ENCODE measurements at regions not wholly inside any gene's neighbourhood (a gene's known extent, or its start where the extent isn't known, plus 50 kb on each side); places are given as distances from the start of the nearest gene placed in this dataset.

DNA sequence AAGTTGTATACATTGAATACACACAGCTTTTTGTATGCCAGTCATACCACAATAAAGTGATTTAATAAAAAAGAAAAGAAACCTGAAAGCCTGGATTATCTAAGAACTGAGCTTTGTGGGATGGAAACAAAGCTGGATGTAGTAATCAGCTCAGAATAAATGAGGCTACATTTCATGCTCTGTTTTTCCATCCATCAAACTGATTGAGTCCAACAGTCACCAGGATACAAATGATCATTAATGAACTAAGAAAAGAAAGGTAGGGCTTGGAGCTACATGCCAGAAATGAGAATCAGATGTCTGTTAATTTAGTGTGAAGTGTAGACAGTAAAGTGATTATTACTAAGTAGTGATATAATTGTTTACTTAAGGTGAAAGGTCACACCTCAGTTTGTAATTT, 109.8 kb upstream of the TARS1 start:
- ChIA-PET CTCF (no interaction called here), POLR2A (no interaction called here)
- ATAC-seq (no peak), FAIRE-seq (no peak), DNase-seq (ENCODE audit: low read depth in 1 of 2, low spot score in 1 of 2) (no peak)
- no peak overlapping the region for H3K4me3 ChIP-seq
- TF ChIP-seq ZC3H11A (IDR thresholded peaks at IDR 0.05) (no peak), KDM5A (IDR thresholded peaks at IDR 0.05) (no peak), JUNB (IDR thresholded peaks at IDR 0.05) (no peak), NFE2L2 (conservative IDR thresholded peaks at IDR 0.05; ENCODE audit: low read length) (no peak)
- H3K27ac ChIP-seq, result no peak overlapping the region
- no peaks in the 10 kb centered on the region for H3K4me1 ChIP-seq
- H3K4me2 ChIP-seq, result no peak overlapping the region
- H3K9me3 ChIP-seq, result no peaks in the 10 kb centered on the region

GRCh38 chr5:33332804-33333203, 108.0 kb upstream of the TARS1 start:
- WGBS (ENCODE audit: missing lambda C conversion rate), result 59% methylated on average over 2 of the region's 2 CpGs
- FAIRE-seq (no peak), ATAC-seq (no peak), DNase-seq (ENCODE audit: low read depth in 1 of 2, low spot score in 1 of 2) (no peak)
- Histone ChIP-seq H3K4me2 (no peak overlapping the region), H3K27ac (no peak overlapping the region), H3K9me3 (no peaks in the 10 kb centered on the region), H3K4me1 (no peaks in the 10 kb centered on the region), H3K4me3 (no peak overlapping the region)
- CTCF ChIA-PET, result no interaction called here
- TF ChIP-seq CTCF (IDR thresholded peaks at IDR 0.05) (no peak), KDM5A (IDR thresholded peaks at IDR 0.05) (no peak), HEYL (CRISPR knock-in tag; IDR thresholded peaks at IDR 0.05) (no peak), FOSB (CRISPR knock-in tag; IDR thresholded peaks at IDR 0.05) (no peak), HOXB5 (CRISPR knock-in tag; IDR thresholded peaks at IDR 0.05) (no peak), JUNB (IDR thresholded peaks at IDR 0.05) (no peak), MYC (IDR thresholded peaks at IDR 0.05; ENCODE audit: borderline replicate concordance, low read length) (no peak), POLR2AphosphoS2 (conservative IDR thresholded peaks at IDR 0.05; ENCODE audit: low read length) (no peak)
- TF ChIP-seq, protein P1, sequence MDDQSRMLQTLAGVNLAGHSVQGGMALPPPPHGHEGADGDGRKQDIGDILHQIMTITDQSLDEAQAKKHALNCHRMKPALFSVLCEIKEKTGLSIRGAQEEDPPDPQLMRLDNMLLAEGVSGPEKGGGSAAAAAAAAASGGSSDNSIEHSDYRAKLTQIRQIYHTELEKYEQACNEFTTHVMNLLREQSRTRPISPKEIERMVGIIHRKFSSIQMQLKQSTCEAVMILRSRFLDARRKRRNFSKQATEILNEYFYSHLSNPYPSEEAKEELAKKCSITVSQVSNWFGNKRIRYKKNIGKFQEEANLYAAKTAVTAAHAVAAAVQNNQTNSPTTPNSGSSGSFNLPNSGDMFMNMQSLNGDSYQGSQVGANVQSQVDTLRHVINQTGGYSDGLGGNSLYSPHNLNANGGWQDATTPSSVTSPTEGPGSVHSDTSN (IDR thresholded peaks at IDR 0.05), result no peak
- TF ChIP-seq, protein P2, sequence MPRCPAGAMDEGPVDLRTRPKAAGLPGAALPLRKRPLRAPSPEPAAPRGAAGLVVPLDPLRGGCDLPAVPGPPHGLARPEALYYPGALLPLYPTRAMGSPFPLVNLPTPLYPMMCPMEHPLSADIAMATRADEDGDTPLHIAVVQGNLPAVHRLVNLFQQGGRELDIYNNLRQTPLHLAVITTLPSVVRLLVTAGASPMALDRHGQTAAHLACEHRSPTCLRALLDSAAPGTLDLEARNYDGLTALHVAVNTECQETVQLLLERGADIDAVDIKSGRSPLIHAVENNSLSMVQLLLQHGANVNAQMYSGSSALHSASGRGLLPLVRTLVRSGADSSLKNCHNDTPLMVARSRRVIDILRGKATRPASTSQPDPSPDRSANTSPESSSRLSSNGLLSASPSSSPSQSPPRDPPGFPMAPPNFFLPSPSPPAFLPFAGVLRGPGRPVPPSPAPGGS (IDR thresholded peaks at IDR 0.05), result no peak
- TF ChIP-seq, protein P3, sequence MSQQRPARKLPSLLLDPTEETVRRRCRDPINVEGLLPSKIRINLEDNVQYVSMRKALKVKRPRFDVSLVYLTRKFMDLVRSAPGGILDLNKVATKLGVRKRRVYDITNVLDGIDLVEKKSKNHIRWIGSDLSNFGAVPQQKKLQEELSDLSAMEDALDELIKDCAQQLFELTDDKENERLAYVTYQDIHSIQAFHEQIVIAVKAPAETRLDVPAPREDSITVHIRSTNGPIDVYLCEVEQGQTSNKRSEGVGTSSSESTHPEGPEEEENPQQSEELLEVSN (IDR thresholded peaks at IDR 0.05; ENCODE audit: borderline replicate concordance, low read depth), result no peak
- POLR2A ChIA-PET, result no interaction called here

DNA sequence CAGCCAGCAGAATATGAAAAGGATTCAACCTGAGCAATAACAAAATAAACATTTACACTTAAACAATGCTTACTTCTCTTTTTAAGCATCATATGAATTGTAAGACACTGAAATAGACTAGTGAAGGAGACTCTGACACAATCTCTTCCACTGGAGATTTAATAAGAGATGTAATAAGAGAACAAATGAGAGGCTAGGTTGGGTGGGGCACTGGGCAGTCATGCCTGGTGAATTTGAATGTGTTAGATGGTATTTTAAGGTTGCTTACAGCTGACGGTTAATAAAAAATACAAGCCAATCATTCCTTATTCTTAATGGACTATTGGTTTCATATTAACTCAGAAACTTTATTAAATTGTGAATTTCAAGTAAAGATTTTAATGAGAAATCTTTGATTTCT, 105.9 kb upstream of the TARS1 start:
- H3K4me2 ChIP-seq, result no peak overlapping the region
- whole genome bisulfite sequencing (ENCODE audit: missing lambda C conversion rate), result 84% methylated on average over 1 of the region's 1 CpG
- no peak overlapping the region for H3K27ac ChIP-seq
- ChIA-PET CTCF (interaction anchor here (0.8 to 1.1 kb wide), 2 partner anchors 11 to 33 kb away, joined by 3 read pairs; no protein-coding TSS in a partner anchor), POLR2A (no interaction called here)
- TF ChIP-seq RFX5 (IDR thresholded peaks at IDR 0.05), result no peak
- no peak for TF ChIP-seq FOSL2 (IDR thresholded peaks at IDR 0.05)
- no peak for TF ChIP-seq FOSL2 (CRISPR knock-in tag; IDR thresholded peaks at IDR 0.05)
- no peak for TF ChIP-seq GATA3 (IDR thresholded peaks at IDR 0.05; ENCODE audit: borderline replicate concordance)
- TF ChIP-seq MAX (IDR thresholded peaks at IDR 0.05), result no peak
- TF ChIP-seq, protein P2 (IDR thresholded peaks at IDR 0.05), result no peak
- TF ChIP-seq EP300 (IDR thresholded peaks at IDR 0.05), result no peak
- no peak for TF ChIP-seq FOSB (CRISPR knock-in tag; IDR thresholded peaks at IDR 0.05)
- TF ChIP-seq PHF8 (IDR thresholded peaks at IDR 0.05; ENCODE audit: borderline replicate concordance, low read depth), result no peak
- TF ChIP-seq CEBPB (IDR thresholded peaks at IDR 0.05), result no peak
- TF ChIP-seq ATOH8 (CRISPR knock-in tag; IDR thresholded peaks at IDR 0.05; ENCODE audit: low read depth), result no peak
- TF ChIP-seq HEYL (CRISPR knock-in tag; IDR thresholded peaks at IDR 0.05), result no peak
- no peak for TF ChIP-seq CBX8 (IDR thresholded peaks at IDR 0.05)
- TF ChIP-seq RCOR1 (IDR thresholded peaks at IDR 0.05; ENCODE audit: low read depth, low read length), result no peak
- no peak for TF ChIP-seq SMC3 (IDR thresholded peaks at IDR 0.05)
- no peak for TF ChIP-seq MYC (IDR thresholded peaks at IDR 0.05; ENCODE audit: borderline replicate concordance, low read length)
- TF ChIP-seq, protein P3 (IDR thresholded peaks at IDR 0.05; ENCODE audit: borderline replicate concordance, low read depth), result no peak
- TF ChIP-seq FOXS1 (CRISPR knock-in tag; IDR thresholded peaks at IDR 0.05), result no peak
- TF ChIP-seq TP53 (CRISPR knock-in tag; IDR thresholded peaks at IDR 0.05), result no peak
- TF ChIP-seq NPAS2 (CRISPR knock-in tag; IDR thresholded peaks at IDR 0.05; ENCODE audit: borderline replicate concordance), result no peak
- no peak for TF ChIP-seq HOXA7 (CRISPR knock-in tag; IDR thresholded peaks at IDR 0.05)
- no peak overlapping the region for H3K4me3 ChIP-seq
- H3K9me3 ChIP-seq, result no peaks in the 10 kb centered on the region
- no peak for ATAC-seq
- no peaks in the 10 kb centered on the region for H3K4me1 ChIP-seq
- DNase-seq (ENCODE audit: low read depth in 1 of 2, low spot score in 1 of 2), result no peak
- peak; percentile 39 for FAIRE-seq

Data from A549 (cell line).